ENCODE measurements at regions not wholly inside any gene's neighbourhood (a gene's known extent, or its start where the extent isn't known, plus 50 kb on each side); places are given as distances from the start of the nearest gene placed in this dataset.

DNA sequence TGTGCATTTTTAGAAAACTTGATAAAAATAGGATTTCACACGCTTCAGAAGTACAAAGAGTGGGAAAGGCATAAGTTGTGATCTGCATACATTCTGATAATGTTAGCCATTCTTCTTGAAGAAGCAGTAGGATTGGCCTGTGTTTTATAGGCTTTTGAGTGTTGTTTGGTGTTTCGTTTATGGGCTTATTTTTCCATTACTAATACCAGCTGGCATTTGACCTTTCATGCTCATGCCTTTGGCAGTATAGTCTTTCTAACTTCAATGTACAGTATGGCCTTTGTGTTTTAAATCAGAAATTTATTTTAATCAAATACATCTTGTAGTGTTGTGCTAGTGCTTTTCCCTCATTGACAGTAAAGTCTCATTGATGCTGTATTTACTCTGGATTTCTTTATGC lies 51.5 kb upstream of the SLC4A4 start:
- DNase-seq, result no peak

DNA sequence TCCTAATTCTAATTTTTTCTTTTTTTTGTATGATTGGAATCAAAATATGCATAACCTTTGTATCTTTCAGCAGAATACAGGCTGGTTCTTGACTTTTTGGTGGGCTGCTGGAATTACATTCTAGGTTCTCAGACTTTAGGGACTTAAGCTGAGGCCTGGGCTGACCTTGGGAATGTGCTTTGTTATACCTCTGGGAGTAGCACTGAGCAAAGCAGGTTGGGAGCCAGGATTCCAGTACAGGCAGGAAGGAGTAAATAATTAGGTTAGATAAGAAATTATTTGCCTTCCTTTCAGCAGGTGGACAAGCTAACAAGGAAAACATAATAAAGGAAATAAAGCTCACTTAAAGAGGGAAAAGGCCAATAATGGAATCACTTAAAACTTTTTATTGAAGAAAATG lies 49.9 kb upstream of the SLC4A4 start:
- DNase-seq, result no peak

Measured in SHP77 (cell line).